SU-DHL-6 (cell line): ENCODE measurements at regions not wholly inside any gene's neighbourhood (a gene's known extent, or its start where the extent isn't known, plus 50 kb on each side); places are given as distances from the start of the nearest gene placed in this dataset.
A peak's percentile ranks its signal among the peaks of the same experiment; 100 is the strongest.

ENCODE experiments used
- H2AFZ ChIP-seq: fragments of 200-600 bp; sonication (generic); 2 replicates; pipeline ENCODE4 v1.6.1; 2014; ENCODE audit warnings: low read depth, mild to moderate bottlenecking, moderate library complexity, mixed read lengths, antibody characterized with exemption, low read length; ENCODE audit not compliant: severe bottlenecking
- H3F3A ChIP-seq: fragments of 200-600 bp; shearing (Covaris generic); 2 replicates; pipeline ENCODE4 v1.6.0; 2016; ENCODE audit warnings: antibody characterized with exemption, mild to moderate bottlenecking; ENCODE audit not compliant: insufficient read depth
- H3K27ac ChIP-seq: fragments of 200-600 bp; sonication (generic); 2 replicates; pipeline ENCODE4 v1.5.1; 2016; ENCODE audit warnings: low read depth, mild to moderate bottlenecking, low read length, moderate library complexity, mixed read lengths
- H3K27me3 ChIP-seq: fragments of 200-600 bp; sonication (generic), shearing (Covaris generic); 2 replicates; pipeline ENCODE4 v1.6.0; 2014; ENCODE audit warnings: mild to moderate bottlenecking, low read length
- H3K36me3 ChIP-seq: fragments of 200-600 bp; sonication (generic); 2 replicates; pipeline ENCODE4 v1.6.1; 2014; ENCODE audit warnings: mild to moderate bottlenecking, low read length, mixed read lengths
- H3K4me2 ChIP-seq: fragments of 300-600, 200-600 bp; shearing (Covaris generic), sonication (generic); 2 replicates; pipeline ENCODE4 v1.6.0; 2014; ENCODE audit warnings: low read length, low read depth, mild to moderate bottlenecking; ENCODE audit not compliant: poor library complexity, severe bottlenecking
- H3K4me3 ChIP-seq: fragments of 200-600 bp; sonication (generic); 2 replicates; pipeline ENCODE4 v1.5.1; 2014; ENCODE audit warnings: antibody characterized with exemption, low read length, mild to moderate bottlenecking, mixed read lengths; ENCODE audit not compliant: insufficient read depth, poor library complexity, severe bottlenecking
- H3K79me2 ChIP-seq: fragments of 200-600 bp; sonication (generic); 2 replicates; pipeline ENCODE4 v1.6.1; 2014; ENCODE audit warnings: mild to moderate bottlenecking, low read length, moderate library complexity; ENCODE audit not compliant: insufficient read depth
- H3K9ac ChIP-seq: fragments of 200-600 bp; sonication (generic); 2 replicates; pipeline ENCODE4 v1.7.0; 2014; ENCODE audit warnings: mild to moderate bottlenecking, low read length
- H3K9me2 ChIP-seq: fragments of 200-600 bp; sonication (generic); replicated peaks from 2 replicates; pipeline ENCODE4 v1.6.1; 2014; ENCODE audit warnings: low read length; ENCODE audit not compliant: insufficient read depth
- H3K9me3 ChIP-seq: fragments of 200-600 bp; sonication (generic); 2 replicates; pipeline ENCODE4 v1.6.1; 2014; ENCODE audit warnings: low read length, mixed read lengths; ENCODE audit not compliant: insufficient read depth
- H4K20me1 ChIP-seq: fragments of 200-600 bp; sonication (generic); 2 replicates; pipeline ENCODE4 v1.6.1; 2014; ENCODE audit warnings: low read depth, mild to moderate bottlenecking, antibody characterized with exemption, low read length, moderate library complexity, mixed read lengths
- CTCF ChIP-seq: fragments of 200-600 bp; sonication (generic); IDR thresholded peaks from one replicate; pipeline ENCODE4 v1.5.1; 2017; ENCODE audit warnings: antibody characterized with exemption, mild to moderate bottlenecking, low read length, moderate library complexity; ENCODE audit not compliant: insufficient read depth, poor library complexity, severe bottlenecking
- EZH2phosphoT487 ChIP-seq: fragments of 200-600 bp; sonication (generic), shearing (Covaris generic); conservative IDR thresholded peaks from 2 replicates; pipeline ENCODE4 v1.6.1; 2018; ENCODE audit warnings: mild to moderate bottlenecking, antibody characterized with exemption, low read length, moderate library complexity, mixed read lengths

- no peak for TF ChIP-seq CTCF
- TF ChIP-seq EZH2phosphoT487, result no peak
- no peak overlapping the region for H3K4me2 ChIP-seq
- H4K20me1 ChIP-seq, result no peaks in the 10 kb centered on the region
- H3K27me3 ChIP-seq, result no peaks in the 10 kb centered on the region
- H2AFZ ChIP-seq, result no peak overlapping the region
- H3K9ac ChIP-seq, result no peak overlapping the region
- no peaks in the 10 kb centered on the region for H3K79me2 ChIP-seq
- no peaks in the 10 kb centered on the region for H3K36me3 ChIP-seq
- H3K9me3 ChIP-seq, result peaks cover 4% of the 10 kb centered on the region; the same call in 1 of the 2 replicates
- H3F3A ChIP-seq, result no peaks in the 10 kb centered on the region
- no peaks in the 10 kb centered on the region for H3K9me2 ChIP-seq
- no peak overlapping the region for H3K4me3 ChIP-seq
- no peak overlapping the region for H3K27ac ChIP-seq
Measured at GRCh38 chr2:24423095-24423494, 62.8 kb upstream of the ITSN2 start.

GRCh38 chr2:24421668-24422067 is 61.3 kb upstream of the ITSN2 start:
- no peaks in the 10 kb centered on the region for H3K27me3 ChIP-seq
- H3K9me2 ChIP-seq, result no peaks in the 10 kb centered on the region
- no peaks in the 10 kb centered on the region for H3F3A ChIP-seq
- H4K20me1 ChIP-seq, result no peaks in the 10 kb centered on the region
- H3K4me3 ChIP-seq, result no peak overlapping the region
- peaks cover 4% of the 10 kb centered on the region; the same call in 1 of the 2 replicates for H3K9me3 ChIP-seq
- TF ChIP-seq EZH2phosphoT487, result no peak
- peak; percentile 45 for TF ChIP-seq CTCF
- no peak overlapping the region for H3K27ac ChIP-seq
- H2AFZ ChIP-seq, result no peak overlapping the region
- H3K4me2 ChIP-seq, result no peak overlapping the region
- no peaks in the 10 kb centered on the region for H3K36me3 ChIP-seq
- H3K9ac ChIP-seq, result no peak overlapping the region
- no peaks in the 10 kb centered on the region for H3K79me2 ChIP-seq

GRCh38 chr2:24420373-24420772 is 60.0 kb upstream of the ITSN2 start:
- H3F3A ChIP-seq, result no peaks in the 10 kb centered on the region
- H3K9me2 ChIP-seq, result no peaks in the 10 kb centered on the region
- no peaks in the 10 kb centered on the region for H4K20me1 ChIP-seq
- no peak overlapping the region for H2AFZ ChIP-seq
- H3K27ac ChIP-seq, result no peak overlapping the region
- peaks cover 4% of the 10 kb centered on the region; the same call in 1 of the 2 replicates for H3K9me3 ChIP-seq
- H3K36me3 ChIP-seq, result no peaks in the 10 kb centered on the region
- no peak overlapping the region for H3K4me2 ChIP-seq
- H3K27me3 ChIP-seq, result no peaks in the 10 kb centered on the region
- no peak overlapping the region for H3K9ac ChIP-seq
- no peak overlapping the region for H3K4me3 ChIP-seq
- TF ChIP-seq CTCF (no peak), EZH2phosphoT487 (no peak)
- no peaks in the 10 kb centered on the region for H3K79me2 ChIP-seq
